Neural cell (in vitro differentiated cells): ENCODE measurements at regions not wholly inside any gene's neighbourhood (a gene's known extent, or its start where the extent isn't known, plus 50 kb on each side); places are given as distances from the start of the nearest gene placed in this dataset.

Source experiments
- RAD21 ChIP-seq: fragments of 450-650 bp; conservative IDR thresholded peaks from 2 replicates; pipeline ENCODE4 v1.6.1; 2014; ENCODE audit warnings: antibody characterized with exemption, mild to moderate bottlenecking, moderate library complexity
- TF ChIP-seq, protein P1 (sequence below): fragments of 450-650 bp; IDR thresholded peaks from 2 replicates; pipeline ENCODE4 v1.5.1; 2014; ENCODE audit warnings: antibody characterized with exemption, mild to moderate bottlenecking, moderate library complexity; ENCODE audit not compliant: poor library complexity, severe bottlenecking

DNA sequence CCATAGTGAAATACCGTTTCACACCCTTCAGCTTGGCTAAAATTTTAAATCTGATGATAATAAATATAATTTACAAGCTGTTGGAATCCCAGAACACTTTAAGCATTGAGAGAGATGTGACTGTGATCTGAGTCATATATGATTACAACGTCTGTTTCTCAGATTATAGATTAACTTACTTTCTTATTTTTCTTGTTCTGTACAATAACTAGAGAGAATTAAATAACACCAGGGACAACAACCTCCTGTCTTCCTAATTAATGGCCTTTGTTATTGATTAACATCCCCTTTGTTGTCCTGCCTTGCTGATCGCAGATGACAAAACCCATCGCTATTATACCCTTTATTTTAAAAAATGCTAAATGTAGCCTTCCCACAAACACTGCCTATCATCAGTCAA is 87.8 kb upstream of the EZR start:
- TF ChIP-seq, protein P1, sequence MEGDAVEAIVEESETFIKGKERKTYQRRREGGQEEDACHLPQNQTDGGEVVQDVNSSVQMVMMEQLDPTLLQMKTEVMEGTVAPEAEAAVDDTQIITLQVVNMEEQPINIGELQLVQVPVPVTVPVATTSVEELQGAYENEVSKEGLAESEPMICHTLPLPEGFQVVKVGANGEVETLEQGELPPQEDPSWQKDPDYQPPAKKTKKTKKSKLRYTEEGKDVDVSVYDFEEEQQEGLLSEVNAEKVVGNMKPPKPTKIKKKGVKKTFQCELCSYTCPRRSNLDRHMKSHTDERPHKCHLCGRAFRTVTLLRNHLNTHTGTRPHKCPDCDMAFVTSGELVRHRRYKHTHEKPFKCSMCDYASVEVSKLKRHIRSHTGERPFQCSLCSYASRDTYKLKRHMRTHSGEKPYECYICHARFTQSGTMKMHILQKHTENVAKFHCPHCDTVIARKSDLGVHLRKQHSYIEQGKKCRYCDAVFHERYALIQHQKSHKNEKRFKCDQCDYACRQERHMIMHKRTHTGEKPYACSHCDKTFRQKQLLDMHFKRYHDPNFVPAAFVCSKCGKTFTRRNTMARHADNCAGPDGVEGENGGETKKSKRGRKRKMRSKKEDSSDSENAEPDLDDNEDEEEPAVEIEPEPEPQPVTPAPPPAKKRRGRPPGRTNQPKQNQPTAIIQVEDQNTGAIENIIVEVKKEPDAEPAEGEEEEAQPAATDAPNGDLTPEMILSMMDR: no peak
- TF ChIP-seq RAD21: no peak
